ENCODE measurements at regions not wholly inside any gene's neighbourhood (a gene's known extent, or its start where the extent isn't known, plus 50 kb on each side); places are given as distances from the start of the nearest gene placed in this dataset.

GRCh38 chr6:166715065-166715464, 88.0 kb upstream of the RPS6KA2 start:
- intact Hi-C loops (cut with DNase I; ENCODE audit: low total_unique reads), result no loop called here
- H3K4me3 ChIP-seq, result no peak overlapping the region
- no peaks in the 10 kb centered on the region for H3K36me3 ChIP-seq
- no peak overlapping the region for H3K27ac ChIP-seq
- ATAC-seq (no peak), DNase-seq (no peak)
- in situ Hi-C loops (cut with MboI; ENCODE audit: low sequenced_read_pairs in 4 of 4), result no loop called here
- peaks cover 0 to 3% of the 10 kb centered on the region in 2 donors for H3K4me1 ChIP-seq
- TF ChIP-seq CTCF (IDR thresholded peaks at IDR 0.05 in 4 of 5, conservative IDR thresholded peaks at IDR 0.05 in 1 of 5), result no peak
- TF ChIP-seq POLR2A (IDR thresholded peaks at IDR 0.05), result no peak
- H3K9me3 ChIP-seq, result no peaks in the 10 kb centered on the region
- no peaks in the 10 kb centered on the region for H3K27me3 ChIP-seq

- DNase-seq, result no peak
- TF ChIP-seq CTCF (IDR thresholded peaks at IDR 0.05 in 4 of 5, conservative IDR thresholded peaks at IDR 0.05 in 1 of 5), result no peak
- no peak for TF ChIP-seq POLR2A (IDR thresholded peaks at IDR 0.05)
- ATAC-seq, result no peak
- no peaks in the 10 kb centered on the region for H3K36me3 ChIP-seq
- H3K4me1 ChIP-seq, result peaks cover 0 to 3% of the 10 kb centered on the region in 2 donors
- H3K9me3 ChIP-seq, result no peaks in the 10 kb centered on the region
- no peaks in the 10 kb centered on the region for H3K27me3 ChIP-seq
- H3K27ac ChIP-seq, result no peak overlapping the region
- no peak overlapping the region for H3K4me3 ChIP-seq
- intact Hi-C loops (cut with DNase I; ENCODE audit: low total_unique reads) (no loop called here), in situ Hi-C loops (cut with MboI; ENCODE audit: low sequenced_read_pairs in 4 of 4) (no loop called here)
These were observed 87.5 kb upstream of the RPS6KA2 start for GRCh38 chr6:166714581-166714980.

GRCh38 chr6:166714187-166714510, 87.1 kb upstream of the RPS6KA2 start:
- Histone ChIP-seq H3K4me3 (no peak overlapping the region), H3K9me3 (no peaks in the 10 kb centered on the region), H3K27ac (no peak overlapping the region), H3K36me3 (no peaks in the 10 kb centered on the region), H3K27me3 (no peaks in the 10 kb centered on the region), H3K4me1 (peaks cover 0 to 3% of the 10 kb centered on the region in 2 donors)
- DNase-seq (no peak), ATAC-seq (no peak)
- no peak for TF ChIP-seq CTCF (IDR thresholded peaks at IDR 0.05 in 4 of 5, conservative IDR thresholded peaks at IDR 0.05 in 1 of 5)
- no peak for TF ChIP-seq POLR2A (IDR thresholded peaks at IDR 0.05)
- in situ Hi-C loops (cut with MboI; ENCODE audit: low sequenced_read_pairs in 4 of 4), result no loop called here
- intact Hi-C loops (cut with DNase I; ENCODE audit: low total_unique reads), result no loop called here

- Histone ChIP-seq H3K27ac (no peak overlapping the region), H3K4me1 (no peaks in the 10 kb centered on the region), H3K9me3 (no peaks in the 10 kb centered on the region), H3K36me3 (no peaks in the 10 kb centered on the region), H3K27me3 (no peaks in the 10 kb centered on the region), H3K4me3 (no peak overlapping the region)
- in situ Hi-C loops (cut with MboI; ENCODE audit: low sequenced_read_pairs in 4 of 4) (no loop called here), intact Hi-C loops (cut with DNase I; ENCODE audit: low total_unique reads) (no loop called here)
- DNase-seq (no peak), ATAC-seq (no peak)
- TF ChIP-seq CTCF (IDR thresholded peaks at IDR 0.05 in 4 of 5, conservative IDR thresholded peaks at IDR 0.05 in 1 of 5) (no peak), POLR2A (IDR thresholded peaks at IDR 0.05) (no peak)
These were observed 86.6 kb upstream of the RPS6KA2 start for GRCh38 chr6:166713434-166714186.
